ENCODE measurements at regions not wholly inside any gene's neighbourhood (a gene's known extent, or its start where the extent isn't known, plus 50 kb on each side); places are given as distances from the start of the nearest gene placed in this dataset.
A peak's percentile ranks its signal among the peaks of the same experiment; 100 is the strongest.

GRCh38 chr22:47976219-47976618 lies 1213.8 kb downstream of the TBC1D22A start:
- no peak for DNase-seq

- DNase-seq: no peak
Observed at GRCh38 chr22:47967831-47968230, 1205.4 kb downstream of the TBC1D22A start.

- no peak for DNase-seq
Observed at GRCh38 chr22:47966316-47966715, 1203.9 kb downstream of the TBC1D22A start.

GRCh38 chr22:47965896-47966295 lies 1203.4 kb downstream of the TBC1D22A start:
- DNase-seq: no peak

GRCh38 chr22:47965066-47965465 lies 1202.6 kb downstream of the TBC1D22A start:
- DNase-seq: no peak

GRCh38 chr22:47963660-47964059 lies 1201.2 kb downstream of the TBC1D22A start:
- DNase-seq: no peak

GRCh38 chr22:47957649-47958048 lies 1195.2 kb downstream of the TBC1D22A start:
- no peak for DNase-seq

GRCh38 chr22:47954107-47954506 lies 1191.7 kb downstream of the TBC1D22A start:
- DNase-seq: no peak

GRCh38 chr22:47944941-47945340 lies 1182.5 kb downstream of the TBC1D22A start:
- DNase-seq: no peak

GRCh38 chr22:47943729-47944700 lies 1181.6 kb downstream of the TBC1D22A start:
- no peak for DNase-seq

- no peak for DNase-seq
Observed at GRCh38 chr22:47940211-47940610, 1177.8 kb downstream of the TBC1D22A start.

- no peak for DNase-seq
Observed at GRCh38 chr22:47933891-47934290, 1171.4 kb downstream of the TBC1D22A start.

GRCh38 chr22:47933226-47933625 lies 1170.8 kb downstream of the TBC1D22A start:
- no peak for DNase-seq

- DNase-seq: no peak
Observed at GRCh38 chr22:47929646-47930185, 1167.3 kb downstream of the TBC1D22A start.

GRCh38 chr22:47929073-47929472 lies 1166.6 kb downstream of the TBC1D22A start:
- no peak for DNase-seq

GRCh38 chr22:47928631-47929030 lies 1166.2 kb downstream of the TBC1D22A start:
- no peak for DNase-seq

GRCh38 chr22:47927648-47928210 lies 1165.3 kb downstream of the TBC1D22A start:
- no peak for DNase-seq

GRCh38 chr22:47923011-47923427 lies 1160.6 kb downstream of the TBC1D22A start:
- no peak for DNase-seq

GRCh38 chr22:47921906-47922305 lies 1159.5 kb downstream of the TBC1D22A start:
- no peak for DNase-seq

GRCh38 chr22:47920380-47920959 lies 1158.0 kb downstream of the TBC1D22A start:
- no peak for DNase-seq

GRCh38 chr22:47919893-47920292 lies 1157.4 kb downstream of the TBC1D22A start:
- no peak for DNase-seq

- peak; percentile 30 for DNase-seq
Observed at GRCh38 chr22:47919001-47919441, 1156.6 kb downstream of the TBC1D22A start.

GRCh38 chr22:47918276-47918921 lies 1155.9 kb downstream of the TBC1D22A start:
- no peak for DNase-seq
